ENCODE measurements at regions not wholly inside any gene's neighbourhood (a gene's known extent, or its start where the extent isn't known, plus 50 kb on each side); places are given as distances from the start of the nearest gene placed in this dataset.
"Not testable (repeated sequence)": the region's sequence is repeated elsewhere in the genome, so short reads cannot be mapped to it uniquely, and the experiment has no call there.

DNA sequence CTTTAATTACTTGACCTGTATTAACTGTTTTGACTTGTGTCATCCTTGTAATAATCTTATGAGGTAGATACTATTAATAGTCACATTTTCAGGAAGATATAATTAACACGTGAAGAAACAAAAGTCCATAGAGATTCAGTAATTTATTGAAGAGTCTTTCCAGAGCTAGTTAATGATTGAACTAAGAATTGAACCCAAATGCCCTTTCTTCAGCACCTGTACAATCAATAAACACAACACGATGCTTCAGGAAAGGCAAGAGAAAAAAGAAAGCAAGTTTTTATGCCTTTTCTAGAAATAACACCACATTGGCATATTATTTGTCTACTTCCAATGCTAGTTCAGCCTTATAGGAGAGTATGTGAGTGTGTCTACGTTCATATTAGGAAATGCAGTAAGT is 399.6 kb downstream of the NAF1 start:
- Histone ChIP-seq H3K4me3 (no peak overlapping the region), H3K9me3 (no peaks in the 10 kb centered on the region), H3K27ac (no peak overlapping the region), H3K4me1 (no peaks in the 10 kb centered on the region), H3K36me3 (no peaks in the 10 kb centered on the region), H3K27me3 (no peaks in the 10 kb centered on the region)
- TF ChIP-seq POLR2AphosphoS5 (IDR thresholded peaks at IDR 0.05; ENCODE audit: insufficient read depth in 1 of 2, low read depth in 1 of 2) (no peak), POLR2A (IDR thresholded peaks at IDR 0.05) (no peak)
- TF ChIP-seq, protein P1, sequence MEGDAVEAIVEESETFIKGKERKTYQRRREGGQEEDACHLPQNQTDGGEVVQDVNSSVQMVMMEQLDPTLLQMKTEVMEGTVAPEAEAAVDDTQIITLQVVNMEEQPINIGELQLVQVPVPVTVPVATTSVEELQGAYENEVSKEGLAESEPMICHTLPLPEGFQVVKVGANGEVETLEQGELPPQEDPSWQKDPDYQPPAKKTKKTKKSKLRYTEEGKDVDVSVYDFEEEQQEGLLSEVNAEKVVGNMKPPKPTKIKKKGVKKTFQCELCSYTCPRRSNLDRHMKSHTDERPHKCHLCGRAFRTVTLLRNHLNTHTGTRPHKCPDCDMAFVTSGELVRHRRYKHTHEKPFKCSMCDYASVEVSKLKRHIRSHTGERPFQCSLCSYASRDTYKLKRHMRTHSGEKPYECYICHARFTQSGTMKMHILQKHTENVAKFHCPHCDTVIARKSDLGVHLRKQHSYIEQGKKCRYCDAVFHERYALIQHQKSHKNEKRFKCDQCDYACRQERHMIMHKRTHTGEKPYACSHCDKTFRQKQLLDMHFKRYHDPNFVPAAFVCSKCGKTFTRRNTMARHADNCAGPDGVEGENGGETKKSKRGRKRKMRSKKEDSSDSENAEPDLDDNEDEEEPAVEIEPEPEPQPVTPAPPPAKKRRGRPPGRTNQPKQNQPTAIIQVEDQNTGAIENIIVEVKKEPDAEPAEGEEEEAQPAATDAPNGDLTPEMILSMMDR (IDR thresholded peaks at IDR 0.05) = no peak
- no peak for DNase-seq (ENCODE audit: extremely low spot score in 2 of 2)
- intact Hi-C loops (cut with DNase I) = no loop called here

- TF ChIP-seq, protein P1 (IDR thresholded peaks at IDR 0.05) = no peak
- TF ChIP-seq POLR2A (IDR thresholded peaks at IDR 0.05) (no peak), POLR2AphosphoS5 (IDR thresholded peaks at IDR 0.05; ENCODE audit: insufficient read depth in 1 of 2, low read depth in 1 of 2) (no peak)
- no peaks in the 10 kb centered on the region for H3K4me1 ChIP-seq
These were observed 404.7 kb downstream of the NAF1 start for GRCh38 chr4:162761965-162762364.

GRCh38 chr4:162740228-162740627 is 426.5 kb downstream of the NAF1 start:
- H3K4me3 ChIP-seq; H3K27ac ChIP-seq; H3K4me1 ChIP-seq; H3K27me3 ChIP-seq; intact Hi-C loops (cut with DNase I); DNase-seq (ENCODE audit: extremely low spot score in 2 of 2); H3K9me3 ChIP-seq; H3K36me3 ChIP-seq: not testable (repeated sequence)

More at GRCh38 chr4:162761965-162762364, 404.7 kb downstream of the NAF1 start:
- no peak overlapping the region for H3K27ac ChIP-seq
- DNase-seq (ENCODE audit: extremely low spot score in 2 of 2) = no peak
- H3K4me3 ChIP-seq = no peak overlapping the region
- intact Hi-C loops (cut with DNase I) = no loop called here
- no peaks in the 10 kb centered on the region for H3K36me3 ChIP-seq
- no peaks in the 10 kb centered on the region for H3K27me3 ChIP-seq
- no peaks in the 10 kb centered on the region for H3K9me3 ChIP-seq

GRCh38 chr4:162739596-162739995 is 427.1 kb downstream of the NAF1 start:
- intact Hi-C loops (cut with DNase I); H3K9me3 ChIP-seq: not testable (repeated sequence)

DNA sequence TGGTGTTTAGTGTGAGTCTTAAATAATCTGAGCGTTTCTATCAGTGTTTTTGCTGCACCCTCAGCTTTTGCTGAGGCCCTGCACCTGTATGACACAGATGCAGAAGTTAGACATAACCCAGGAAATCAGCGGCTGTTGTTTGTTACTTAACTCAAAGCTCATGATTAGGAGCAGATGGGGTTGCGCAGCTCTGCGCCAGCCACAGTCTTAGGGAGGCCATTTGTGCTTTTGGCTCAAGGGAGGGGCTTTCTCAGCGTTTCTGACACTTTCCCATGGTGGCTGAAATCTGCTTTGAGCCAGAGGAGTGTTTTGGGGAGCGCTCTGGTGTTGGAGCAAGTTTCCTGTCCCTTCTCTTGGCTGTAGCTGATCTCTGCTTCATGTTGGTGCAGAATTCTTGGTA is 433.8 kb downstream of the NAF1 start:
- no peaks in the 10 kb centered on the region for H3K9me3 ChIP-seq
- intact Hi-C loops (cut with DNase I) = no loop called here
- no peaks in the 10 kb centered on the region for H3K27me3 ChIP-seq
- H3K27ac ChIP-seq = no peak overlapping the region
- no peak overlapping the region for H3K4me3 ChIP-seq
- no peaks in the 10 kb centered on the region for H3K36me3 ChIP-seq
- DNase-seq (ENCODE audit: extremely low spot score in 2 of 2) = no peak
- TF ChIP-seq POLR2AphosphoS5 (IDR thresholded peaks at IDR 0.05; ENCODE audit: insufficient read depth in 1 of 2, low read depth in 1 of 2) (no peak), POLR2A (IDR thresholded peaks at IDR 0.05) (no peak)
- TF ChIP-seq, protein P1 (IDR thresholded peaks at IDR 0.05) = no peak
- H3K4me1 ChIP-seq = no peaks in the 10 kb centered on the region

More at GRCh38 chr4:162739596-162739995, 427.1 kb downstream of the NAF1 start:
- H3K36me3 ChIP-seq; H3K27me3 ChIP-seq; H3K4me3 ChIP-seq; H3K27ac ChIP-seq; DNase-seq (ENCODE audit: extremely low spot score in 2 of 2); H3K4me1 ChIP-seq: not testable (repeated sequence)

- H3K27ac ChIP-seq = no peak overlapping the region
- H3K4me1 ChIP-seq = no peaks in the 10 kb centered on the region
- intact Hi-C loops (cut with DNase I) = no loop called here
- TF ChIP-seq POLR2AphosphoS5 (IDR thresholded peaks at IDR 0.05; ENCODE audit: insufficient read depth in 1 of 2, low read depth in 1 of 2) = no peak
- TF ChIP-seq, protein P1 (IDR thresholded peaks at IDR 0.05) = no peak
- TF ChIP-seq POLR2A (IDR thresholded peaks at IDR 0.05) = no peak
- H3K27me3 ChIP-seq = no peaks in the 10 kb centered on the region
- DNase-seq (ENCODE audit: extremely low spot score in 2 of 2) = no peak
- no peaks in the 10 kb centered on the region for H3K36me3 ChIP-seq
- no peaks in the 10 kb centered on the region for H3K9me3 ChIP-seq
- H3K4me3 ChIP-seq = no peak overlapping the region
These were observed 438.9 kb downstream of the NAF1 start for GRCh38 chr4:162727766-162728165.

All from vagina (tissue), 2 donors.